Right lobe of liver (tissue), 6 donors: ENCODE measurements at regions not wholly inside any gene's neighbourhood (a gene's known extent, or its start where the extent isn't known, plus 50 kb on each side); places are given as distances from the start of the nearest gene placed in this dataset.
"Not testable (repeated sequence)": the region's sequence is repeated elsewhere in the genome, so short reads cannot be mapped to it uniquely, and the experiment has no call there.

Experiments
- ATAC-seq, 4 donors: fragments of 200-7000 bp; cut with Tn5 transposase; one replicate each; pipeline ENCODE4 v1.9.1; 2020; ENCODE audit warnings: mild to moderate bottlenecking in 4 of 4, moderate library complexity in 4 of 4
- DNase-seq, 3 donors: peaks; one replicate each; pipeline ENCODE4 v3.0.0-alpha.2; 2020
- H3K27ac ChIP-seq, 3 donors: fragments of 200-600 bp; one replicate each; pipeline ENCODE4 v1.8.0; 2022
- H3K27me3 ChIP-seq, 2 donors: fragments of 200-600 bp; one replicate each; pipeline ENCODE4 v1.8.0; 2022
- H3K36me3 ChIP-seq, 4 donors: fragments of 200-600 bp; sonication (generic) in 1 of 4; one replicate each; pipeline versions ENCODE4 v1.5.1 to v1.8.0; 2017 to 2022; ENCODE audit warnings: control low read depth in 1 of 4
- H3K4me1 ChIP-seq, 4 donors: fragments of 200-600 bp; sonication (generic) in 1 of 4; one replicate each; pipeline versions ENCODE4 v1.5.1 to v1.8.0; 2017 to 2022; ENCODE audit warnings: control low read depth in 1 of 4
- H3K4me3 ChIP-seq, 3 donors: fragments of 200-600 bp; one replicate each; pipeline ENCODE4 v1.8.0; 2022
- H3K9me3 ChIP-seq, 4 donors: fragments of 200-600 bp; sonication (generic) in 1 of 4; one replicate each; pipeline versions ENCODE4 v1.5.1 to v1.8.0; 2017 to 2022; ENCODE audit warnings: control low read depth in 1 of 4
- POLR2A ChIP-seq: fragments of 450-650 bp; IDR thresholded peaks from one replicate; pipeline ENCODE4 v1.6.1; 2017; ENCODE audit warnings: antibody characterized with exemption, mild to moderate bottlenecking
- WGBS: methylation state at CpG from one replicate; pipeline ENCODE4 v1.1.6; 2018; ENCODE audit warnings: low coverage, low lambda C conversion rate; ENCODE audit not compliant: insufficient coverage; ENCODE audit errors: missing lambda C conversion rate; 5-methylcytosine and 5-hydroxymethylcytosine counted together
- intact Hi-C, 2 donors: fragments of 100-400 bp; cut with DNase I; formaldehyde crosslinking; loops; one replicate each; pipeline versions ENCODE4 v1.11.2 to v1.14.1; 2022
- TF ChIP-seq, protein P1 (sequence below), 4 donors: fragments of 200-600 bp in 3 of 4; fragments of 450-650 bp in 1 of 4; IDR thresholded peaks; one replicate each; pipeline versions ENCODE4 v1.5.1 to v1.8.0; 2016 to 2022; ENCODE audit warnings: antibody characterized with exemption in 4 of 4, mild to moderate bottlenecking in 2 of 4
- donor health status: DM: no; HTN: yes; CAD: no.
- donor health status: DM: no; HTN: no; CAD: no.
- donor health status: DM: no; HTN: no; CAD: no.
- donor health status: DM: no; HTN: yes; CAD: no.
- donor health status: DM: no; HTN: yes; CAD: no.

DNA sequence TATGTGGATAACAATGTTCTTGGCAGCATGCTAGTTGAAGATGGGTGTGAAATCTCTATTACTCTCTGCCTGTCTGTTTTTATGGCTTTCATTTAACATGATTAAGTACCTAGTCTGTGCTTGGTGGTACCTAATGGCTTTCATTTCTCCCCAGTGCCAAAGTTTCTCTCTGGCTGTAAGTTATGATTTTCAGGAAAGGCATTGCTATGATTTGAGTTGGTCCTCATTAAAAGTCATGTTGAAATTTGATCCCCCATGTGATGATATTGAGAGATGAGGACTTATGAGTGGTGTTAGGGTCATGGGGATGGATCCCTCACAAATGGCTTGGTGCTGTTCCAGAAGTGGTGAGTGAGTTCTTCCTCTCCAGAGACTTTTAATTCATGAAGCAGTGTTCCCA lies 162.4 kb upstream of the IL15 start:
- Histone ChIP-seq H3K27me3 (no peaks in the 10 kb centered on the region), H3K27ac (no peak overlapping the region), H3K4me1 (no peaks in the 10 kb centered on the region), H3K36me3 (no peaks in the 10 kb centered on the region), H3K9me3 (no peaks in the 10 kb centered on the region), H3K4me3 (no peak overlapping the region)
- intact Hi-C loops: no loop called here
- TF ChIP-seq, protein P1, sequence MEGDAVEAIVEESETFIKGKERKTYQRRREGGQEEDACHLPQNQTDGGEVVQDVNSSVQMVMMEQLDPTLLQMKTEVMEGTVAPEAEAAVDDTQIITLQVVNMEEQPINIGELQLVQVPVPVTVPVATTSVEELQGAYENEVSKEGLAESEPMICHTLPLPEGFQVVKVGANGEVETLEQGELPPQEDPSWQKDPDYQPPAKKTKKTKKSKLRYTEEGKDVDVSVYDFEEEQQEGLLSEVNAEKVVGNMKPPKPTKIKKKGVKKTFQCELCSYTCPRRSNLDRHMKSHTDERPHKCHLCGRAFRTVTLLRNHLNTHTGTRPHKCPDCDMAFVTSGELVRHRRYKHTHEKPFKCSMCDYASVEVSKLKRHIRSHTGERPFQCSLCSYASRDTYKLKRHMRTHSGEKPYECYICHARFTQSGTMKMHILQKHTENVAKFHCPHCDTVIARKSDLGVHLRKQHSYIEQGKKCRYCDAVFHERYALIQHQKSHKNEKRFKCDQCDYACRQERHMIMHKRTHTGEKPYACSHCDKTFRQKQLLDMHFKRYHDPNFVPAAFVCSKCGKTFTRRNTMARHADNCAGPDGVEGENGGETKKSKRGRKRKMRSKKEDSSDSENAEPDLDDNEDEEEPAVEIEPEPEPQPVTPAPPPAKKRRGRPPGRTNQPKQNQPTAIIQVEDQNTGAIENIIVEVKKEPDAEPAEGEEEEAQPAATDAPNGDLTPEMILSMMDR (IDR thresholded peaks at IDR 0.05): no peak
- TF ChIP-seq POLR2A: no peak
- DNase-seq (no peak), ATAC-seq (no peak)

DNA sequence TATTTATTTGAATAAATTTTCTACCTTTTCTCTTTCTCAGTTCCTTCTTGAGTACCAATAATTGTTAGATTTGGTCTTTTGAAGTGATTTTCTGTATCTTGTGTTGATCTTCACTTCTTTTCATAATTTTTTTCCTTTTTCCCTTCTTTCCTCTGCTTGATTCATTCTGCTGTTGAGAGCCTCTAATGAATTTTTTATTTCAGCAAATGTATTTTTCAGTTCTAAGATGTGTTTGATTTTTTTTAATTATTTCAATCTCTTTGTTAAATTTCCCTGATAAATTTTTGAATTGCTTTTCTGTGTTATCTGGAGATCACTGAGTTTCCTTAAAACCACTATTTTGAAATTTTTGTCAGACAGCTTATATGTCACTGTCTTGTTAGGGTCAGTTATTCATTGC lies 155.4 kb upstream of the IL15 start:
- no peak for ATAC-seq
- intact Hi-C loops: no loop called here
- no peak for TF ChIP-seq POLR2A
- TF ChIP-seq, protein P1 (IDR thresholded peaks at IDR 0.05): no peak
- Histone ChIP-seq H3K36me3 (no peaks in the 10 kb centered on the region), H3K27me3 (no peaks in the 10 kb centered on the region), H3K9me3 (peaks cover 0 to 5% (median 2%) of the 10 kb centered on the region in 4 donors), H3K4me1 (no peaks in the 10 kb centered on the region), H3K4me3 (no peak overlapping the region), H3K27ac (no peak overlapping the region)
- DNase-seq: no peak

DNA sequence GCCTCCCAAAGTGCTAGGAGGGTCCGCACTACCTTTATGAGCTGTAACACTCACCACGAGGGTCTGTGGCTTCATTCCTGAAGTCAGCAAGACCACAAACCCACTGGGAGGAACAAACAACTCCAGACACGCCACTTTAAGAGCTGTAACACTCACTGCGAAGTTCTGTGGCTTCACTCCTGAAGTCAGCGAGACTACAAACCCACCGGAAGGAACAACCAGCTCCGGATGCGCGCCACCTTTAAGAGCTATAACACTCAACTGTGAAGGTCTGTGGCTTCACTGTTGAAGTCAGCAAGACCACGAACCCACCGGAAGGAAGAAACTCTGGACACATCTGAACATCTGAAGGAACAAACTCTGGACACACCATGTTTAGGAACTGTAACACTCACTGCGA lies 152.1 kb upstream of the IL15 start:
- ATAC-seq, H3K36me3 ChIP-seq, H3K9me3 ChIP-seq, H3K27ac ChIP-seq, DNase-seq, H3K27me3 ChIP-seq, H3K4me1 ChIP-seq, intact Hi-C loops, H3K4me3 ChIP-seq: not testable (repeated sequence)
- WGBS: 59% methylated on average over 7 of the region's 12 CpGs

DNA sequence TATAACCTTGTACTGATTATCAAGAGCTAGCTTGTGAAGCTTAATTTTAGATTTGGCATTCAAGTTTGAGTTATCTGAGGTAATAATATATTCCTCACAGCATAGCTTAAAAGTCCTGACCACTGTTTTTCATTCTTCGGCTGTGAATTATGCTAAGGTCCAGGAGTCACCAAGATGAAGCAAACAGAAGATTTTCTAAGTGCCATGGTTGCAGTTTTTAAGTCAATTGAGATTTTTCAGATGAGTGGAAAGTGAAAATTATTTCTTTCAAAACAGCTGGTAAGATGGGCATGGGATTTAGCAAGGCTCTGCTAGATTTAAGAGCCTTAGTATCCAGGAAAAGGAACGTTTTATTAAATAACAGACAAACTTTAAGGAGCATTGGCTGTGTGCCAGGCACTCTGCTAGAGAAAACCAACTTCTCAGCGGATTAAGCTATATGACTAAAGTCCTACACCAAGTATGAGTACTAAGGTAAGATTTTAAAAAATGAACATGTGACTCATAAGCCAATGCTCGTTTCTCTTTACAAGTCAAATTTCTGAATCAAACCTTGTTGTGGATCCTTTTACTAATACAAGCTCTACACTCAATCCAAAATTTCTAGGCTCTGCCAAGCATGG lies 149.9 kb upstream of the IL15 start:
- no peak overlapping the region for H3K27ac ChIP-seq
- no peak overlapping the region for H3K4me3 ChIP-seq
- intact Hi-C loops: no loop called here
- H3K4me1 ChIP-seq: no peaks in the 10 kb centered on the region
- no peaks in the 10 kb centered on the region for H3K9me3 ChIP-seq
- no peak for ATAC-seq
- TF ChIP-seq POLR2A: no peak
- TF ChIP-seq, protein P1 (IDR thresholded peaks at IDR 0.05): no peak
- WGBS: 63% methylated on average over 4 of the region's 4 CpGs
- no peak for DNase-seq
- no peaks in the 10 kb centered on the region for H3K27me3 ChIP-seq
- H3K36me3 ChIP-seq: no peaks in the 10 kb centered on the region

- H3K4me3 ChIP-seq: no peak overlapping the region
- no peak overlapping the region for H3K27ac ChIP-seq
- no peaks in the 10 kb centered on the region for H3K9me3 ChIP-seq
- no peak for TF ChIP-seq POLR2A
- TF ChIP-seq, protein P1 (IDR thresholded peaks at IDR 0.05): no peak
- intact Hi-C loops: no loop called here
- H3K27me3 ChIP-seq: no peaks in the 10 kb centered on the region
- WGBS: 67% methylated on average over 1 of the region's 1 CpG
- ATAC-seq (no peak), DNase-seq (no peak)
- no peaks in the 10 kb centered on the region for H3K36me3 ChIP-seq
- H3K4me1 ChIP-seq: no peaks in the 10 kb centered on the region
These were observed 138.8 kb upstream of the IL15 start for GRCh38 chr4:141497627-141498026.
